ENCODE measurements at regions not wholly inside any gene's neighbourhood (a gene's known extent, or its start where the extent isn't known, plus 50 kb on each side); places are given as distances from the start of the nearest gene placed in this dataset.
"Not testable (repeated sequence)": the region's sequence is repeated elsewhere in the genome, so short reads cannot be mapped to it uniquely, and the experiment has no call there.

DNA sequence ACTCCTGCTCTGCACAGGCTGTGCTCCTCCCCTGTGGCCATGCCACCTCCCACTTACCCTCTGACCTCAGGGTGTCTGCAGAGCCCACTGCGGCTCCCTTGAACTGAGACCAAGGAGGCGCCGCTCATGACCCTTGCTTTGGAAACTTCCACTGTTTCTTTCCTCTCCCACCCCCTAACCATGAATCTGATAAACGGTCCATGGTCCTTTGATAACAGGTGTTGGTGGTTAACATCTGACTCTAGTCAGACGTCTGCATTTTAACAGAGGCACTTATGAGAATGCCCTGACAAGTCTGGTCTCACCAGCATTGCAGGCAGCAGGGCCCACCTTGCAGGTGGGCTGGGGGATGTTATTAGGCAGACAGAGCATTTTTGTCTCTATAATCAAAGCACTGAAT, 113.6 kb upstream of the APCDD1 start:
- no peak for DNase-seq (ENCODE audit: low spot score)

DNA sequence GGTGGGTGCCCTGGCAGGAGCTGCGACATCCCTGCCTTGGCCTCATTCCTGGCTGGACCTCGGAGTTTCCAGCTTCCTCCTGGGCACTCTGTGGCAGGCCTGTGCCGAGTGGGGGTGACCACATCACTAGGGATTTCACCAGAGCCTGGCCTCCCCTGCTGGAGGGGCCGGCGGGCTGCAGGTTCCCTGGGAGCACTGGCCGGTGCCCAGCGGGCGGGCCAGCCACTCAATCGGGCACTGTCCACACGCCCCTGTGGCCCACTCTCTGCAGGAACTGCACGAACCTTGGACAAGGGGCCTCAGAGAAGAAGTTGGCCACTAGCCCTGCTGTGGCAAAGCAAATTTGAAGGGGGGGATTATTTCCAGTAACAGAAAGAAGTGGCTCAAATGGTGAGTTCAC, 110.7 kb upstream of the APCDD1 start:
- no peak for DNase-seq (ENCODE audit: low spot score)

DNA sequence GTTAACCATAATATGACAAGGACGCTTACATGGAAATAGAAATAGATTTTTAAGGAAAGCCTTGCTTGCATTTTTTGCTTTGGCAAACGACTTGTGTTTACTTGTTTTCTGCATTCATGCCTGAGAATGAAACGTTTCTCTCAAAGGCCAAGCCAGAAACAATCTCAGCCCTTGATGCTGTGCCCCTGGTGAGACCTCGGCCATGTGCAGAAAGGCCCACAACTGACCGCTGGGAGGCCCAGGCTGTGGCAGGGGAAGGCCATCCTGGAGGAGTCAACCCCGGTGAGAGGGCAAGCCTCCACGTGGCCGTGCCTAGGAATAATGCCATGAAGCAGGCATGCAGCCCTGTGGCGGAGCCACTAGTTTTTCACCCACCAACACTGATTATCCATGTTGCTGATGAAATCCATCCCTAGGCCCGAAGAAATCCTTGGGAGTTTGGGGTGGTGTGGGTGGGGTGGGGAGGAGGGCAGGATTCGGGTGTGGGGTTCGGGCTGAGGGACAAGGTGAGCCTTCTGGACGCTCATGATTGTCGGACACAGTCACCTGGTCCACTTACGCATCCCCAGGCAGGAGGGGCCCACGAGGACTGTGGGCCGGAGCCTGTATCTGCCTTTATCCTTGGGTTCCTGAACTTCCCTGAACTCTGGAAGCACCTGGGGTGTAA, 107.6 kb upstream of the APCDD1 start:
- no peak for DNase-seq (ENCODE audit: low spot score)

DNA sequence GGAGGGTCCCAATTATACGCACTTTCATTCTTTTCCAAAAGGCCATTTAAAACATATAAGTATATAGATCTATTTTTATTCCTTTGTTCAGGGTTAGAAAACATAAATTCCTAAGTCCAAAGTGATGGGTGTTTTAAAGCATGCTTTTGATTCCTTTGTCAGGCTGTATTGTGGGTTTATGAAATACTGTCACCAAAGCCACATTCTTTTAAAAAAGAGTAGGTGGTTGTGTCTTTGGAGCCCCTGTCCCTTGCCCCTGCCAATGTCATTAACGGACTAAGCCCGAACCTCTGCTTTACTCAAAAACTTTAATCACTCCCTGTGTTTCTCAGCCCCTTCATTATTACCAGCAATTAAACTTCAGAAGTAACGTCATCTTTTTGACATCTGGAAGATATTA, 104.9 kb upstream of the APCDD1 start:
- no peak for DNase-seq (ENCODE audit: low spot score)

DNA sequence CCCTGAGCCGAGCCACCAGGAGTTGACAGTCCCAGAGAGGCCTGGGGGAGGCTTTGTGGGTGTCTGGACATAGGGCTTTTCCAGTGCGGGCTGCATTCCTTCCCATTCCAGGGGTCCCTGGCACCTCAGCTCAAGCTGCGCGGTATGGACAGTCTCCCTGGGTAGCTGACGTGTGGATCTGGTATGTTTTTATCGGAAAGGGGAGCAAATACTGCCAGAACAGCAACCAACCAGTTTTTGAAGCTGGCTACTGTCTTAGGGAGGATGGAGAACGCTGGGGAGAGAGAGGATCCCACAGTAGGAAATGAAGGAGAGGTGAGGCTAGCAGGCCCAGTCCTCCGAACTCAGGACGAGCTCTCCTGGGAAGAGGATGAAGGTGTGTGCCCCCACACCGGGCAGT, 103.8 kb upstream of the APCDD1 start:
- no peak for DNase-seq (ENCODE audit: low spot score)

DNA sequence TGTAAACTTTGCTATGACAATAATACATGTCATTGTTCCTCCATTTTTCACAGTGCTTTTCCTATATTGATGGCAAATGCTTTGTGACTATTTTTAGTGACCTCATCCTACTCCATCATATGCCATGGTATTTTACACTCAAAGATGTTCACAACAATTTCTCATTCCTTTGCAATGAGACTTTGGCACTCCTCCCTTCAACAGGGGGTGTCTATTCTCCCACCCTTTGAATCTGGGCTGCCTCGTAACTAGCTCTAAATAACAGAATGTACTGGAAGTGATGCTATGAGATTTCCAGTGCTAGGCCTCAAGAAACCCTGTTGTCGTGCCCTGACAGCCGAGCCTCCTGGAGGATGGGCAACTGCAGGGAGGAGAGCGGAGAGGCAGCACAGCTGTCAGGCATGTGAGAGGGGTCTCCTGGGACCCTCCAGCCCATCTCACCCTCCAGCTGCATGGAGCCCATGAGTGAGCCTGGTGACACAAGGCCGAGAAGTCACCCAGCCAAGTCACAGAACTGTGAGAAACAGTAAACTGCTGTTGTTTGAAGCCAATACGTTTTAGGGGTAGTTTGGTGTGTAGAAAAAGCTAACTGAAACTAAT, 103.1 kb upstream of the APCDD1 start:
- no peak for DNase-seq (ENCODE audit: low spot score)

DNA sequence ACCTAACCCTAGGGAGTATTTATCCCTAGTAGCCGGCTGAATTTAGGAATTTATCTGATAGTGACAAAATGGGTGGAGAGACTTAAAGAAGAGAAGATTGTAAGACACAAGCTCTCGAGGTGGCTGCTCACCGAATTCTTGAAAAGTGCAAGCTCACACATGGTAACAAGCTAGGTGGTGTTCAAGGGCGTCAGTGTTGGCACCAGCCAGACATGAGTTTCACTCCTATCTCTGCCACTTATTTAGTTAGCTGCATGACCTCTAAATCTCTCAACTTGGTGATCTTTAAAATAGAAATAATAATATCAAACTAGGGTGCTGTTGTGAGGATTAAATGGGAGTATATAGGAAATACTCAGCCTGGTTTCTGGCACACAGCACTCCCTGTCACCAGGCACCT, 102.6 kb upstream of the APCDD1 start:
- DNase-seq (ENCODE audit: low spot score) = no peak

DNA sequence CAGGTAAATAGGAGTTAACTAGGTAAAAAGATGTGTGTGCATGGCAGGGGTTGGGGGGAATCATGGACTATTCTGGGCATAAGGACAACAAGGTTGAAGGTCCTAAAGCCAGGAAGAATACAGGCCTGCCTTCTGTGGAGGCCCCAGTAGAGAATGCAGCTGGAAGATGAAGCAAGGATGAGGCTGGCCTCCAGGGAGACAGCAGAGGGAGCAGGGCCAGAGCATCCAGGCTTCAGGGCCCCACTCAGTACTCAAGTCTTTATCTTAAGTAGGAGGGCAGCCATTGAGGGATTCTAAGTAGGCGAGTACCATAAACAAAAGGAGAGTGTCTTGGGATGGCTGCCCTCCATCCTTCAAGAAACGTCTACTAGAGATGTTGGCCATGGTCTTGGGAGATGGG, 101.8 kb upstream of the APCDD1 start:
- DNase-seq (ENCODE audit: low spot score) = no peak

DNA sequence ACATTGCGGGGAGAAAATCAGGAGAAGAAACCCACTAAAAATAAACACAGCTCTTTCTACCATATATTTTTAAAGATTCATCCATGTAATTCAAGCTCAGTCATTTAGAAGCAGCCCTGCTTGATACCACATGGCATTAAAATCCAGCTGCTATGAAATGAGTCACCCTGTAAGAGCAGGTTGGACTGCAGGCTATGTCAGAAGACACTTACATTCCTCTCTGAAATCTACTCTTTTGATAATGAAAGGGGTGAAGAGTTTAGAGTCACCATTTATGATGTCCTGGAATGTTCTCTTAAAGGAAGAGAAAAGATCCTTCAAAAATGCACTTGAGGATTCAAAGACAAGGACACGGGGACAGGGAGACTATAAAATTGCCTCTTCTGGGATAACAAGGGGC, 100.6 kb upstream of the APCDD1 start:
- DNase-seq (ENCODE audit: low spot score) = no peak

DNA sequence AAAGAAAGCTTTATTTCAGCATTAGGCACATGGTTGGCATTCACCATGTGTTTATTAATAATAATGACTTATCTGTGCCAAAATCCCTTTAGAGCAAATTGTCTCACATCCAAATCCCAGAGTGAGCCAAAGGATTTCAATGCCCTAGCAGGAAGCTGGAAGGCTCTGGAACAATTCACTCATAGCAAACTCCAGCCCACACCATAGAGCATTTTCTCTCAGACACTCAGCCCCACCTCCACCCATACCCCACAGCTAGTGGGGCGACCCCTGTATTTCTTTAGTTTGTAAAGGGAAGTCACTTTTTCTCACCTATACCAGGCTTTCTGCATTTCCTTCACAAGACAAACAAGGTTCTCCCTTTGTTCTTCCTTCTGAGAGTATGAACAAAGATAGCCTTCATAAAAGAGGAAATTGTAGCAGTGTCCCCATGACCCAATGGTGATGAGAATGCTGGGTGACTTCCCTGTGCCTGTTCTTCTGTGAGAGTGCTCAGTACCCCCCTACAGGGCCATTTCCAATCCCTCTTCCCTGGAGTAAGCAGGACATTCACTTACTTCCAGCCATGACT, 100.1 kb upstream of the APCDD1 start:
- no peak for DNase-seq (ENCODE audit: low spot score)

DNA sequence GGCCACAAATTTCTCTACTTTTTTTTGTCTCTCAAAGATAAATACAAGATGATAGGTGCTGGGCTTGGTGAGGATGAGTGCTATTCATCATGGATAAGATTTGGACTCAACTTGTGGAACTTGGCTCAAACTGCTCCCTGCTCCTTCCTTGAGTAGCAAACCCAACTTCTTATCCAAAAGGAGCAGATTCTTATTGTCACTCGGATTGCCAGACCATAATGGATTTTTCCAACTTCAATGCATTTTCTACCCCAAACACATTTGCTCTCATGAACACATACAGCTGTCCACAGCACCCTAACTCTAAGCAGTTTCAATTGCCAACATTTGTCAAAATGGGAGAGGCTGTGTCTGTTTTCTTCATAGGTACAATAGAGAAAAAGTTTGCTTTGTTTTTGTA, 99.5 kb upstream of the APCDD1 start:
- no peak for DNase-seq (ENCODE audit: low spot score)

DNA sequence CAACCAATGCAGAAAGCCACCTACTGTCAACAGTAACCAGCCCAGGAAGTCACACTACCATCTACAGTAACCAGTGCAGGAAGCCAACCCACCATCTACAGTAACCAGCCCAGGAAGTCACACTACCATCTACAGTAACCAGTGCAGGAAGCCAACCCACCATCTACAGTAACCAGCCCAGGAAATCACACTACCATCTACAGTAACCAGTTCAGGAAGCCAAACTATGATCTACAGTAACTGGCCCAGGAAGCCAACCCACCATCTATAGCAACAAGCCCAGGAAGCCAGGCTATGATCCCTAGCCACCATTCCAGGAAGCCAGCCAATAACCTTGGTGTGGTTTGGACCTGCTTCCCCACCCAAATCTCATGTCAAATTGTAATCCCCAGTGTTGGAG, 97.4 kb upstream of the APCDD1 start:
- DNase-seq (ENCODE audit: low spot score) = not testable (repeated sequence)

DNA sequence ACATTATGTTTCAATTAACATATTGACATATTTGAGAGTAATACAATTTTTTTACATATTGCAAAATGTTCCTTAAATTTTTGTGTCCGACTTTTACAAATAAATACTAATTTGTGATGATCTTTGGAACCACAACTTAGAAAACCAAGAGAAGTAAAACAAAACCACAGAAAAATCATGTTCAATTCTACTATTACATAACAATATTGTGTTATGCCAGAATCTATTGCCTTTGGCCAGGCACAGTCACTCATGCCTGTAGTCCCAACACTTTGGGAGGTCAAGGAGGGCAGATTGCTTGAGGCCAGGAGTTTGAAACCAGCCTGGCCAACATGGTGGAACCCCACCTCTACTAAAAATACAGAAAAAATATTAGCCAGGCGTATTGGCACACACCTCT, 92.8 kb upstream of the APCDD1 start:
- DNase-seq (ENCODE audit: low spot score) = no peak

DNA sequence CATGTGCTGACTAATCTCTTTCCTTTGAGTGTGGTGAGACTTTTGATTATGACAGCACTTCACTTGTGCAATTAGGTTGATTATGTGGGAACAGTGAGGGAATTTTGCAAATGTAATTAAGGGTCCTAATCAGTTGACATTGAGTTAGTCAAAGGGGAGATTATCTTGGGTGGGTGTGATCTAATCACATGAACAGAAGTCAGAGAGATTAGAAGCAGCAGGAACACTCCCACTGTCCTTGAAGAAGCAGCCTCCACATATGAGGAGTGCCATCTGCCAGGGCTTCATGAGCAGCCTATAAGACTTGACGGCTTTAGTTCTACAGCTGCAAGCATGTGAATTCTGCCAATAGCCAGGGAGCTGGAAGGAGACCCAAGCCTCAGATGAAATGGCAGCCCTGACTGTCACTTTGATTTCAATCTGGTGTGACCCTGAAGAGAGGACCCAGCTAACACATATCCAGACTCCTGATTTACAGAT, 89.4 kb upstream of the APCDD1 start:
- DNase-seq (ENCODE audit: low spot score) = no peak

DNA sequence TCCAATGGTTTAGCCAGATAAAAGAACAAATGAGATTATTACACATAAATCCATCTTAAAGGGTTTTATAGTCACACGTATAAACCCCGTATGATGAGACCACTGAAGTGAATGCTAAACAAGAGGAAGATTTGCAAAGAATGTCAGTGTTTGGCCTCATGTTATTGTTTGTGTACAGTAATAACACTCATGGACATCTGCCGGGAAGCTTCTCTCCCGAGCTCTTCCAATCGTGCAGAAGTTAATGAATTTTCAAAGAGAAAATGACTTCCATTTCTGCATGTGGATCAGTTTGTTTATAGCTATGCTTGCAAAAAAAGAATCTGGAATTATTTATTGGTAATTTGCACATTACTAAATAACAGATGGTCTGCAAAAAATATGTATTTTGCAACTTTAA, 88.5 kb upstream of the APCDD1 start:
- DNase-seq (ENCODE audit: low spot score) = no peak

DNA sequence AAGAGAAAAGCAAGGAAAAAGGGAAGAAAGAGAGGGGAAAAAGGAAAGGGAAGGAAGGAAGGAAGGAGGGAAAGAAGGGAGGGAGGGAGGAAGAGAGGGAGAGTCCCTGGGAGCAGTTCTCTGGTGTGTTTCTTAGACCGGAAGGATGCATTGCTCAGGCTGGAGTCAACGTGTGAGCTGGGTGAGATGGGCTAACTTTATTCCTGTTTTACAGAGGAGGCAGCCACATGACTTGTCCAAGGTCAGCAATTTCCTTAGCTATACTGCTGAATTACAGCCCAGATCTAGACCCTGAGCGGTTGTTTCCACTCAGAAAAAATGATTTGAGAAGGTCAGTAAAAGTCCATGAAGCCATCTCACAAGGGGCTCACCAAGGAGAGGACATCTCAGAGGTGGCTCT, 86.6 kb upstream of the APCDD1 start:
- DNase-seq (ENCODE audit: low spot score) = no peak

DNA sequence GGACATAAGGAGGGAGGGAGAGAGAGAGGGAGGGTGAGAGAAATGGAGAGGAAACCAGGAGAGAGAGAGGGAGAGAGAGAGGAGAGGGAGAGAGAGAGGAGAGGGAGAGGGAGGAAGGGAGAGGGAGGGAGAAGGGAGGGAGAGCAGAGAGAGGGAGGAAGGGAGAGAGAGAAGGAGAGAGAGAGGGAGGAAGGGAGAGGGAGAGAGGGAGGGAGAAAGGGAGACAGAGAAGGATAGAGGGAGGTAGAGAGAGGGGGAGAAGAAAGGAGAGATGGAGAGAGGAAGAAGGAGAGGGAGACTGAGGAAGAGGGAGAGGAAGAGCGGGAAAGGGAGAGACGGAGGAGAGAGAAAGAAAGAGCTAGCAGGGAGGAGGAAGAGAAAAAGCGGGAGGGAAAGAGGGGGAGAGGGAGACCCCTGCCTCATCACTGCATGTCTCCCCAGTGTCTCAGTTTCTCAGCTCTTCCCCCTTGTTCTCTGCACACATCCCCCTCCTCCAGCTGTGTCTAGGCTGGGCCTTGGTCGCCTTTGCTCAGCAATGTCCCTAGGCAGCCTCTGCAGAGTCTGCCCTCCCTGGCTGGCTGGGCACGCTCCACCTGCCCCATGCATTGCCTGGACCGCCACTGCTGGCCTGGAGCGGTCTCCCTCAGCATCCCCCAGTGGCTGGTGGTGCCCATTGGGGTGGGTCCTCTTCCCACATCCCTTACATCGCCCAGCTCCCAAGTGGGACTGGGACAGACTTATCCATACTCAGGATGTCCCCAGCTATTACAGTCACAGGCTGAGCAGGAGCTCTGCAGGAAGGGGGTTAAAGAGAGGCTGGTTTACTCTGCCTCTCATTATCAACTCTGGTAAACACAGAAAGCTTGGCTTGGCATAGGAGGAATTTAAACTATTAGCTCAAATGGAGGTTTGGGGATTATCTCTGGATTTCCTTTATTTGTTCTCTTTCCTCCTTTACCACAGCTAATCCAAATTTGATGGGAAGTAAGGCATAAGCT, 85.7 kb upstream of the APCDD1 start:
- DNase-seq (ENCODE audit: low spot score) = no peak

DNA sequence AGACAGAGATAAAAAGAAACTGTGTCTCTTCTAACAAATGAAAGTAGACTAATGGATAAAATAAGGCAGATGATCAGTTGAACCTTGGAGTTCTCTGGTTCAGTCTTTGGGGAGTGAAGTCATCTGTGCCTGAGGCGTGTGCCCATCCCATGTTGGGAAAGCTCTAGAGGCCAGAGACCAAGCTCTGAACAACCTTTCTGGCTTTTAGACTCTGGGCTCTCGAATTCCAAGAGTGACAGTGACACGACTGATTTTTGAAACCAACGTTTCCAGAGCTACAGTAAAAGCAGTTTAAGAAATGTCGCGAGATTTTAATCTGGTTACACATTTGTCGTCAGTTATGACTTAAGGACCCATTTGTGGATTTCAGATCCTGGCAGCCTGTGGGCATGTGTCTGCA, 83.7 kb upstream of the APCDD1 start:
- DNase-seq (ENCODE audit: low spot score) = no peak

DNA sequence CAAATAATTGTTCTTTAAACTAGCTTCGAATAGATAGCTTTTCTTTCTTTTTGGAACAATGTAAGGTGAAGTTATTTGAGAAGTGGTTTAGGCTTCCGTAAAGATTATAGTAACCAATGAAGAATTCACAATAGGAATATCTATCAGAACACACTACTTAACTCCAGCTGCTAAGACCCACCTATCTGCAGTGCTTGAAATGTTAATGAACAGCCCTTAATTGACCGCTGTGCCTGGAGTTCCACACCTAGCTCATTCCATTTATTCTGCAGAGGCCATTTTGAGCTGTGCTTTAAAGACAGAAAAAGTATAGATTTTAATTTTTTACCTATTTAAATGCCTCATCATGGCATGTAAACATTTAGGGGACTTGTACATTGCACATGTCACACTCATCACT, 83.3 kb upstream of the APCDD1 start:
- DNase-seq (ENCODE audit: low spot score) = no peak

DNA sequence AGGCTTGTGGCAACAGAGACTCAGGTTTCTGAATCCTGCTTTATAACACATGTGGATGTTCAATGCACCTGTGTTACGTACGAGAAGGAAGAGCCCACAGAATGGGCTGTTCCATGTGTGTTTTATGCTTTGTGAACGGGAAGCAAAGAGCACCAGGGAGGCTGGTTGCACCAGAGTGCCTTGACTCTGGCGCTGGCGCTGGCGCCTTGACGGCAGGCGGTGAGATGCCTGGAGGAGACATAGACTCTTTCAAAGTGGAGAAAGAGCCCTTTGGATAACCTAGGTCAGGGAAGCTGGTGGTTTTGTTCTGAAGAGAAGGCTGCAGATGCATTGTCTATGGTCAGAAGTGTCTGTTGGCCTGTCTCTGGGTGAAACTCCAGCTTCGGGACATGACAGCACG, 80.2 kb upstream of the APCDD1 start:
- no peak for DNase-seq (ENCODE audit: low spot score)

DNA sequence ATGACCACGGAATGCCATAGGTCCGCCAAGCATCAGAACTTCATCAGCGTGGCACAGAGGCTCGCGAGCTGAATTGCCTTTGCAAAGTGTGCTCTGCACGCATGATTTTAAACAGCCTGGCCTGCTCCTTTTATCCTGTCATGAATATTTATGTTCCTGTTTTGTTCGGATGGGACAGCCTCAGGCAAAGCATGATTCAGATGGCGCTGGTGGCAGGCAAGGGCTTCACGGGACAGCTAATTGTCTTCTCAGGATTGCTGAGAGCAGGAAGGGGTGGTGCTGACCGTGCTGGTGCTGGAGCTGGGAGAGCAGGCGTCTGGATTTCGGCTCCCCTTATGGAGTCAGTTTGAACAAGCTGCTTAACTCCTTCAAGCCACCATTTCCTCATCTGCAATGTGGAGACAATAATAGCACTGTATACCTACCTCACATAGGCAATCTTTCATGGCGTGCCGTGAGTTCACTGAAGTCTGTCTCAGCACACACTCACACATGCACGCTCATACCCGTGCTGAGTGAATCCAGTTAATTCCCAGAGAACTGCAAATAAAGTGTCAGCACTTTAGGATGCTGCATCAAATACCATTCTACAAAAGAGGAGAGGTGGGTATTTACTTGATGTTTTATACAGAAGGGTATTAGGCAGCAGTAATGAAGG, 79.7 kb upstream of the APCDD1 start:
- DNase-seq (ENCODE audit: low spot score) = no peak

All from mesenteric fat pad (tissue), 1 donor.